ENCODE measurements at regions not wholly inside any gene's neighbourhood (a gene's known extent, or its start where the extent isn't known, plus 50 kb on each side); places are given as distances from the start of the nearest gene placed in this dataset.

- TF ChIP-seq, protein P1, sequence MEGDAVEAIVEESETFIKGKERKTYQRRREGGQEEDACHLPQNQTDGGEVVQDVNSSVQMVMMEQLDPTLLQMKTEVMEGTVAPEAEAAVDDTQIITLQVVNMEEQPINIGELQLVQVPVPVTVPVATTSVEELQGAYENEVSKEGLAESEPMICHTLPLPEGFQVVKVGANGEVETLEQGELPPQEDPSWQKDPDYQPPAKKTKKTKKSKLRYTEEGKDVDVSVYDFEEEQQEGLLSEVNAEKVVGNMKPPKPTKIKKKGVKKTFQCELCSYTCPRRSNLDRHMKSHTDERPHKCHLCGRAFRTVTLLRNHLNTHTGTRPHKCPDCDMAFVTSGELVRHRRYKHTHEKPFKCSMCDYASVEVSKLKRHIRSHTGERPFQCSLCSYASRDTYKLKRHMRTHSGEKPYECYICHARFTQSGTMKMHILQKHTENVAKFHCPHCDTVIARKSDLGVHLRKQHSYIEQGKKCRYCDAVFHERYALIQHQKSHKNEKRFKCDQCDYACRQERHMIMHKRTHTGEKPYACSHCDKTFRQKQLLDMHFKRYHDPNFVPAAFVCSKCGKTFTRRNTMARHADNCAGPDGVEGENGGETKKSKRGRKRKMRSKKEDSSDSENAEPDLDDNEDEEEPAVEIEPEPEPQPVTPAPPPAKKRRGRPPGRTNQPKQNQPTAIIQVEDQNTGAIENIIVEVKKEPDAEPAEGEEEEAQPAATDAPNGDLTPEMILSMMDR (IDR thresholded peaks at IDR 0.05), result no peak
- TF ChIP-seq POLR2A (IDR thresholded peaks at IDR 0.05), result no peak
Observed at GRCh38 chr3:99509224-99509623, 129.2 kb upstream of the COL8A1 start.

All from esophagus squamous epithelium (tissue), 4 donors.